HG02610 (cell line): ENCODE measurements at regions not wholly inside any gene's neighbourhood (a gene's known extent, or its start where the extent isn't known, plus 50 kb on each side); places are given as distances from the start of the nearest gene placed in this dataset.

Source experiments
- ATAC-seq: cut with Tn5 transposase; IDR thresholded peaks from one replicate; pipeline ENCODE4 v1.9.1; 2021; ENCODE audit warnings: mild to moderate bottlenecking, moderate library complexity; ENCODE audit not compliant: unreplicated experiment

- no peak for ATAC-seq
Observed at GRCh38 chr14:42368234-42368633, 761.6 kb downstream of the LRFN5 start.

GRCh38 chr14:42353315-42353714 lies 746.6 kb downstream of the LRFN5 start:
- peak; percentile 68 for ATAC-seq

GRCh38 chr14:42335918-42336317 lies 729.2 kb downstream of the LRFN5 start:
- no peak for ATAC-seq

- ATAC-seq = no peak
Observed at GRCh38 chr14:42334931-42335330, 728.3 kb downstream of the LRFN5 start.

- no peak for ATAC-seq
Observed at GRCh38 chr14:42323426-42323825, 716.8 kb downstream of the LRFN5 start.

- ATAC-seq = no peak
Observed at GRCh38 chr14:42322531-42323284, 716.0 kb downstream of the LRFN5 start.

GRCh38 chr14:42319996-42320395 lies 713.3 kb downstream of the LRFN5 start:
- ATAC-seq = no peak

- ATAC-seq = no peak
Observed at GRCh38 chr14:42316693-42317092, 710.0 kb downstream of the LRFN5 start.

- ATAC-seq = no peak
Observed at GRCh38 chr14:42311876-42312275, 705.2 kb downstream of the LRFN5 start.

GRCh38 chr14:42307239-42307825 lies 700.7 kb downstream of the LRFN5 start:
- ATAC-seq = no peak

- ATAC-seq = peak; percentile 71
Observed at GRCh38 chr14:42299692-42300091, 693.0 kb downstream of the LRFN5 start.

- no peak for ATAC-seq
Observed at GRCh38 chr14:42293180-42293579, 686.5 kb downstream of the LRFN5 start.

- no peak for ATAC-seq
Observed at GRCh38 chr14:42277840-42278239, 671.2 kb downstream of the LRFN5 start.

- ATAC-seq = no peak
Observed at GRCh38 chr14:42269234-42269633, 662.6 kb downstream of the LRFN5 start.

- ATAC-seq = no peak
Observed at GRCh38 chr14:42248131-42248530, 641.5 kb downstream of the LRFN5 start.

GRCh38 chr14:42241101-42241500 lies 634.4 kb downstream of the LRFN5 start:
- ATAC-seq = no peak

GRCh38 chr14:42229976-42230375 lies 623.3 kb downstream of the LRFN5 start:
- no peak for ATAC-seq

- ATAC-seq = no peak
Observed at GRCh38 chr14:42229294-42229693, 622.6 kb downstream of the LRFN5 start.

GRCh38 chr14:42228611-42229010 lies 621.9 kb downstream of the LRFN5 start:
- no peak for ATAC-seq

GRCh38 chr14:42224053-42224888 lies 617.6 kb downstream of the LRFN5 start:
- ATAC-seq = no peak

GRCh38 chr14:42222924-42223471 lies 616.3 kb downstream of the LRFN5 start:
- ATAC-seq = peak; percentile 93
